Smooth muscle cell (in vitro differentiated cells): ENCODE measurements at regions not wholly inside any gene's neighbourhood (a gene's known extent, or its start where the extent isn't known, plus 50 kb on each side); places are given as distances from the start of the nearest gene placed in this dataset.

Experiments
- DNase-seq: peaks from one replicate; lab custom pipeline; 2025; ENCODE audit not compliant: unreplicated experiment; lab: John Stamatoyannopoulos, UW
- H2AFZ ChIP-seq: fragments of 200-600 bp; sonication (generic); 2 replicates; pipeline ENCODE4 v1.6.0; 2016; ENCODE audit warnings: antibody characterized with exemption, low read depth, mild to moderate bottlenecking
- H3F3A ChIP-seq: fragments of 200-600 bp; sonication (generic); 2 replicates; pipeline ENCODE4 v1.6.0; 2017; ENCODE audit warnings: antibody characterized with exemption, low read depth
- H3K27ac ChIP-seq: fragments of 200-600 bp; sonication (generic); 2 replicates; pipeline ENCODE4 v1.5.1; 2016; ENCODE audit warnings: low read depth, mild to moderate bottlenecking
- H3K27me3 ChIP-seq: fragments of 200-600 bp; sonication (generic); 2 replicates; pipeline ENCODE4 v1.6.1; 2016; ENCODE audit warnings: low read depth, mild to moderate bottlenecking
- H3K36me3 ChIP-seq: fragments of 200-600 bp; sonication (generic); 2 replicates; pipeline ENCODE4 v1.5.1; 2016; ENCODE audit warnings: low read depth
- H3K4me1 ChIP-seq: fragments of 200-600 bp; sonication (generic); 2 replicates; pipeline ENCODE4 v1.5.1; 2016; ENCODE audit warnings: low read depth
- H3K4me2 ChIP-seq: fragments of 200-600 bp; sonication (generic); 2 replicates; pipeline ENCODE4 v1.6.0; 2016; ENCODE audit warnings: mild to moderate bottlenecking
- H3K4me3 ChIP-seq: fragments of 200-600 bp; sonication (generic); 2 replicates; pipeline ENCODE4 v1.5.1; 2016; ENCODE audit warnings: mild to moderate bottlenecking
- H3K79me2 ChIP-seq: fragments of 200-600 bp; sonication (generic); 2 replicates; pipeline ENCODE4 v1.6.0; 2016; ENCODE audit warnings: low read depth, mild to moderate bottlenecking
- H3K9ac ChIP-seq: fragments of 200-600 bp; sonication (generic); 2 replicates; pipeline ENCODE4 v1.6.0; 2016; ENCODE audit warnings: low read depth
- H3K9me3 ChIP-seq: fragments of 200-600 bp; sonication (generic); replicated peaks from 2 replicates; pipeline ENCODE4 v1.5.1; 2016; ENCODE audit warnings: low read depth
- H4K20me1 ChIP-seq: fragments of 200-600 bp; sonication (generic); 2 replicates; pipeline ENCODE4 v1.6.0; 2016; ENCODE audit warnings: low read depth
- CTCF ChIP-seq: fragments of 200-600 bp; sonication (generic); IDR thresholded peaks from 2 replicates; pipeline ENCODE4 v1.5.1; 2017; ENCODE audit warnings: borderline replicate concordance, mild to moderate bottlenecking, antibody characterized with exemption; ENCODE audit not compliant: insufficient read depth, poor library complexity, severe bottlenecking
- WGBS: methylation state at CpG from one replicate; pipeline ENCODE4 v1.1.7; 2016; ENCODE audit warnings: low lambda C conversion rate; 5-methylcytosine and 5-hydroxymethylcytosine counted together

GRCh38 chr3:111303760-111304159 is 232.1 kb downstream of the NECTIN3 start:
- Histone ChIP-seq H4K20me1 (no peaks in the 10 kb centered on the region), H3K4me1 (peaks cover 3% of the 10 kb centered on the region), H3F3A (no peaks in the 10 kb centered on the region), H3K4me3 (no peak overlapping the region), H3K9me3 (no peaks in the 10 kb centered on the region), H3K36me3 (no peaks in the 10 kb centered on the region), H3K27me3 (no peaks in the 10 kb centered on the region), H3K27ac (peak overlapping the region; percentile 24), H2AFZ (peak overlapping the region; percentile 11), H3K9ac (no peak overlapping the region), H3K79me2 (no peaks in the 10 kb centered on the region), H3K4me2 (peak overlapping the region; percentile 43)
- no peak for DNase-seq
- 23% methylated on average over 1 of the region's 1 CpG for WGBS
- TF ChIP-seq CTCF: no peak

GRCh38 chr3:111307676-111308075 is 234.3 kb upstream of the CD96 start:
- DNase-seq: no peak
- Histone ChIP-seq H3K4me3 (no peak overlapping the region), H3K9ac (no peak overlapping the region), H3K27ac (no peak overlapping the region), H4K20me1 (no peaks in the 10 kb centered on the region), H3K4me2 (no peak overlapping the region), H3K79me2 (no peaks in the 10 kb centered on the region), H2AFZ (no peak overlapping the region), H3F3A (no peaks in the 10 kb centered on the region), H3K9me3 (no peaks in the 10 kb centered on the region), H3K27me3 (no peaks in the 10 kb centered on the region), H3K4me1 (peaks cover 8% of the 10 kb centered on the region), H3K36me3 (no peaks in the 10 kb centered on the region)
- no peak for TF ChIP-seq CTCF
- WGBS: 100% methylated on average over 1 of the region's 1 CpG

- H3K79me2 ChIP-seq: no peaks in the 10 kb centered on the region
- no peak for TF ChIP-seq CTCF
- H4K20me1 ChIP-seq: no peaks in the 10 kb centered on the region
- H3K36me3 ChIP-seq: no peaks in the 10 kb centered on the region
- H3K27me3 ChIP-seq: no peaks in the 10 kb centered on the region
- H3K4me1 ChIP-seq: peaks cover 16% of the 10 kb centered on the region
- peaks cover 15% of the 10 kb centered on the region for H3F3A ChIP-seq
- no peaks in the 10 kb centered on the region for H3K9me3 ChIP-seq
- peak overlapping the region; percentile 20 for H3K4me2 ChIP-seq
- peak overlapping the region; percentile 6 for H3K27ac ChIP-seq
- H3K9ac ChIP-seq: no peak overlapping the region
- H2AFZ ChIP-seq: peak overlapping the region; percentile 48
- no peak for DNase-seq
- no peak overlapping the region for H3K4me3 ChIP-seq
Measured at GRCh38 chr3:111311126-111311525, 230.9 kb upstream of the CD96 start.

- Histone ChIP-seq H3F3A (peaks cover 15% of the 10 kb centered on the region), H3K27me3 (no peaks in the 10 kb centered on the region), H3K4me2 (peak overlapping the region; percentile 20), H3K4me3 (no peak overlapping the region), H3K9ac (no peak overlapping the region), H3K27ac (peak overlapping the region; percentile 6), H3K4me1 (peaks cover 16% of the 10 kb centered on the region), H3K79me2 (no peaks in the 10 kb centered on the region), H2AFZ (peak overlapping the region; percentile 48), H3K9me3 (no peaks in the 10 kb centered on the region), H4K20me1 (no peaks in the 10 kb centered on the region), H3K36me3 (no peaks in the 10 kb centered on the region)
- 37% methylated on average over 2 of the region's 2 CpGs for WGBS
- DNase-seq: no peak
- no peak for TF ChIP-seq CTCF
Measured at GRCh38 chr3:111311709-111312235, 230.2 kb upstream of the CD96 start.
